GM12878 (cell line): ENCODE measurements at regions not wholly inside any gene's neighbourhood (a gene's known extent, or its start where the extent isn't known, plus 50 kb on each side); places are given as distances from the start of the nearest gene placed in this dataset.

Source experiments
- ATAC-seq: fragments of 200-7000 bp; cut with Tn5 transposase; 3 replicates; pipeline ENCODE4 v1.9.1; 2020; ENCODE audit warnings: mild to moderate bottlenecking, moderate library complexity
- BruUV-seq: library from RNA; stranded (reverse); fragments of 400-500 nt; replicated peaks from 2 replicates; lab custom pipeline; 2021; lab: Mats Ljungman, UMichigan
- CTCF ChIA-PET: fragments of 300-600 bp; sonication (Branson Sonifier 250); formaldehyde crosslinking; extraction: SDS; loops from one replicate; lab custom pipeline; 2021; ENCODE audit warnings: inconsistent platforms; lab: Yijun Ruan, JAX
- POLR2A ChIA-PET: fragments of 350-600 bp; formaldehyde crosslinking; extraction: SDS; loops from one replicate; lab custom pipeline; 2021; ENCODE audit warnings: inconsistent platforms; lab: Charles Lee
- RAD21 ChIA-PET: fragments of 300-600 bp; sonication (Branson Sonifier 250); formaldehyde crosslinking; loops from one replicate; lab custom pipeline; 2023; ENCODE audit warnings: antibody characterized with exemption; ENCODE audit not compliant: unreplicated experiment; lab: Charles Lee
- SMC1A ChIA-PET: fragments of 300-600 bp; sonication (Branson Sonifier 250); formaldehyde crosslinking; loops from one replicate; lab custom pipeline; 2023; ENCODE audit not compliant: unreplicated experiment, uncharacterized antibody; lab: Charles Lee
- DNase-seq: peaks from one replicate; pipeline ENCODE4 v3.0.0-alpha.2; 2011; ENCODE audit warnings: low read depth, low spot score
- FAIRE-seq: peaks from 3 replicates; lab custom pipeline; 2011; peaks lifted over from hg19 to GRCh38; lab: Jason Lieb, UNC
- H2AFZ ChIP-seq: 2 replicates; pipeline ENCODE4 v1.6.0; 2011; ENCODE audit warnings: low read depth, low read length, control low read depth; ENCODE audit not compliant: control insufficient read depth
- H3K27ac ChIP-seq: 2 replicates; pipeline ENCODE4 v1.5.1; 2011; ENCODE audit warnings: control low read depth; ENCODE audit not compliant: control insufficient read depth, insufficient read depth
- H3K27me3 ChIP-seq, 2 experiments: replicated peaks in 1 of 2; 2 replicates each; pipeline versions ENCODE4 v1.6.0 to v1.6.1; 2011; ENCODE audit warnings: low read length in 1 of 2; ENCODE audit not compliant: control insufficient read depth in 2 of 2, insufficient read depth in 2 of 2
- H3K36me3 ChIP-seq, 2 experiments: 2 replicates each; pipeline ENCODE4 v1.5.1; 2011; ENCODE audit warnings: low read length in 1 of 2; ENCODE audit not compliant: control insufficient read depth in 2 of 2, insufficient read depth in 2 of 2
- H3K4me1 ChIP-seq: 2 replicates; pipeline ENCODE4 v1.6.1; 2011; ENCODE audit warnings: mild to moderate bottlenecking, low read length, moderate library complexity, mixed read lengths; ENCODE audit not compliant: control insufficient read depth, insufficient read depth
- H3K4me2 ChIP-seq: 2 replicates; pipeline ENCODE4 v1.6.0; 2011; ENCODE audit warnings: control low read depth; ENCODE audit not compliant: control insufficient read depth, insufficient read depth
- H3K4me3 ChIP-seq: fragments of 200-600 bp; sonication (generic); 2 replicates; pipeline ENCODE4 v1.5.1; 2016
- H3K79me2 ChIP-seq: 2 replicates; pipeline ENCODE4 v1.6.0; 2011; ENCODE audit warnings: low read length; ENCODE audit not compliant: control insufficient read depth, insufficient read depth
- H3K9ac ChIP-seq: 2 replicates; pipeline ENCODE4 v1.8.0; 2011; ENCODE audit warnings: low read length, control low read depth, mixed read lengths; ENCODE audit not compliant: control insufficient read depth, insufficient read depth
- H3K9me3 ChIP-seq: replicated peaks from 3 replicates; pipeline ENCODE4 v1.5.1; 2011; ENCODE audit warnings: mild to moderate bottlenecking, low read length; ENCODE audit not compliant: control insufficient read depth, insufficient read depth
- H4K20me1 ChIP-seq: 2 replicates; pipeline ENCODE4 v1.6.0; 2011; ENCODE audit not compliant: control insufficient read depth, insufficient read depth
- CHD1 ChIP-seq: IDR thresholded peaks from 2 replicates; pipeline ENCODE4 v1.6.1; 2012; ENCODE audit warnings: low read depth, low read length, improper control_type of control experiment
- CUX1 ChIP-seq: IDR thresholded peaks from 2 replicates; pipeline ENCODE4 v1.6.1; 2012; ENCODE audit warnings: improper control_type of control experiment, low read depth, low read length; ENCODE audit not compliant: insufficient replicate concordance
- EZH2 ChIP-seq: IDR thresholded peaks from 2 replicates; pipeline ENCODE4 v1.6.1; 2012; ENCODE audit warnings: low read depth, mild to moderate bottlenecking, control low read depth, inconsistent platforms, low read length, borderline replicate concordance; ENCODE audit not compliant: control insufficient read depth
- FOXK2 ChIP-seq: fragments of 450-650 bp; IDR thresholded peaks from 2 replicates; pipeline ENCODE4 v1.6.1; 2017; ENCODE audit warnings: mild to moderate bottlenecking, moderate library complexity
- IKZF1 ChIP-seq: fragments of 450-650 bp; conservative IDR thresholded peaks from 2 replicates; pipeline ENCODE4 v1.6.1; 2017; ENCODE audit warnings: antibody characterized with exemption, mild to moderate bottlenecking
- JUND ChIP-seq: IDR thresholded peaks from 2 replicates; pipeline ENCODE4 v1.6.1; 2012; ENCODE audit warnings: low read depth, mild to moderate bottlenecking, low read length, improper control_type of control experiment, moderate library complexity
- PBX3 ChIP-seq: IDR thresholded peaks from 2 replicates; pipeline ENCODE4 v1.6.1; 2011; ENCODE audit warnings: mild to moderate bottlenecking, low read depth, low read length, moderate library complexity; ENCODE audit not compliant: insufficient replicate concordance
- RAD21 ChIP-seq: IDR thresholded peaks from 2 replicates; pipeline ENCODE4 v1.6.1; 2011; ENCODE audit warnings: mild to moderate bottlenecking, low read depth, low read length, moderate library complexity; ENCODE audit not compliant: insufficient read depth
- RUNX3 ChIP-seq: IDR thresholded peaks from 2 replicates; pipeline ENCODE4 v1.6.1; 2012; ENCODE audit warnings: low read length, inconsistent platforms
- SMC3 ChIP-seq: IDR thresholded peaks from 2 replicates; pipeline ENCODE4 v1.6.1; 2011; ENCODE audit warnings: low read length, improper control_type of control experiment, borderline replicate concordance
- ZBTB33 ChIP-seq: fragments of 450-650 bp; IDR thresholded peaks from 2 replicates; pipeline ENCODE4 v1.6.1; 2017; ENCODE audit warnings: mild to moderate bottlenecking
- ZBTB4 ChIP-seq: fragments of 450-650 bp; formaldehyde crosslinking; IDR thresholded peaks from 2 replicates; pipeline ENCODE4 v1.4.0; 2022; ENCODE audit warnings: mild to moderate bottlenecking, moderate library complexity
- ZNF217 ChIP-seq: fragments of 450-650 bp; IDR thresholded peaks from 2 replicates; pipeline ENCODE4 v1.6.1; 2017; ENCODE audit warnings: antibody characterized with exemption, mild to moderate bottlenecking
- WGBS: methylation state at CpG from one replicate; pipeline ENCODE4 v1.1.6; 2016; ENCODE audit warnings: low lambda C conversion rate; ENCODE audit not compliant: insufficient replicate concordance, insufficient coverage; ENCODE audit errors: missing lambda C conversion rate; 5-methylcytosine and 5-hydroxymethylcytosine counted together
- in situ Hi-C: fragments of 300-500 bp; cut with MboI; formaldehyde crosslinking; loops from 9 replicates; pipeline ENCODE4 v1.14.3; 2018; ENCODE audit warnings: mixed read lengths
- intact Hi-C: fragments of 100-400 bp; cut with micrococcal nuclease; formaldehyde crosslinking; loops from one replicate; pipeline ENCODE4 v1.14.2; 2022; ENCODE audit not compliant: unreplicated experiment

- no peak for FAIRE-seq
These were observed 84.6 kb upstream of the MAX start for GRCh38 chr14:65186951-65187350.

More at GRCh38 chr14:65186951-65187350, 84.6 kb upstream of the MAX start:
- POLR2A ChIA-PET: interaction anchor here (0.6 kb wide), 1 partner anchor 12 kb away, joined by 5 read pairs; no protein-coding TSS in a partner anchor
- no peaks in the 10 kb centered on the region for H3K36me3 ChIP-seq
- no peaks in the 10 kb centered on the region for H3K79me2 ChIP-seq
- peaks cover 7% of the 10 kb centered on the region for H3K9me3 ChIP-seq
- TF ChIP-seq ZNF217 (no peak), IKZF1 (no peak), CUX1 (no peak), ZBTB33 (no peak), SMC3 (no peak), FOXK2 (no peak), CHD1 (no peak), PBX3 (no peak), JUND (no peak), RUNX3 (no peak), EZH2 (no peak), RAD21 (no peak), ZBTB4 (no peak)
- TF ChIP-seq, all 136 proteins: peak for 0
- H3K27me3 ChIP-seq: no peaks in the 10 kb centered on the region; a peak in 1 of 4 replicates
- BruUV-seq: no TSS peak
- no peak overlapping the region for H3K4me2 ChIP-seq
- DNase-seq (no peak), ATAC-seq (no peak; the same call in 2 of the 3 replicates)
- intact Hi-C loops: no loop called here
- H3K9ac ChIP-seq: no peak overlapping the region
- in situ Hi-C loops: no loop called here
- RAD21 ChIA-PET: interaction anchor here (1.2 kb wide), 1 partner anchor 19 kb away, joined by 4 read pairs; no protein-coding TSS in a partner anchor
- SMC1A ChIA-PET: interaction anchor here (1.0 to 1.4 kb wide), 3 partner anchors 13 to 228 kb away, joined by 3 to 4 read pairs (median 3); no protein-coding TSS in a partner anchor
- no peak overlapping the region for H3K27ac ChIP-seq
- no peak overlapping the region for H3K4me3 ChIP-seq
- WGBS: 93% methylated on average over 3 of the region's 3 CpGs
- CTCF ChIA-PET: no interaction called here
- no peaks in the 10 kb centered on the region for H4K20me1 ChIP-seq
- H3K4me1 ChIP-seq: peaks cover 9% of the 10 kb centered on the region
- H2AFZ ChIP-seq: no peak overlapping the region
